Lower leg skin (tissue), 3 donors: ENCODE measurements at regions not wholly inside any gene's neighbourhood (a gene's known extent, or its start where the extent isn't known, plus 50 kb on each side); places are given as distances from the start of the nearest gene placed in this dataset.

ENCODE experiments used
- CTCF ChIP-seq, 3 donors: fragments of 450-650 bp; IDR thresholded peaks; one replicate each; pipeline ENCODE4 v1.5.1; 2016; ENCODE audit warnings: antibody characterized with exemption in 3 of 3, mild to moderate bottlenecking in 3 of 3, moderate library complexity in 2 of 3
- POLR2A ChIP-seq, 2 donors: fragments of 450-650 bp; IDR thresholded peaks; one replicate each; pipeline ENCODE4 v1.6.1; 2016 to 2017; ENCODE audit warnings: antibody characterized with exemption in 2 of 2, mild to moderate bottlenecking in 1 of 2, moderate library complexity in 1 of 2

GRCh38 chr1:227454686-227455085 is 108.7 kb upstream of the ZNF678 start:
- TF ChIP-seq CTCF (IDR thresholded peaks at IDR 0.05): no peak
- TF ChIP-seq POLR2A (IDR thresholded peaks at IDR 0.05): no peak
